Activated T-cell treated with anti-CD3 and anti-CD28 coated beads for 4 hours (primary cell): ENCODE measurements at regions not wholly inside any gene's neighbourhood (a gene's known extent, or its start where the extent isn't known, plus 50 kb on each side); places are given as distances from the start of the nearest gene placed in this dataset.

Experiments used
- DNase-seq: peaks from one replicate; pipeline ENCODE4 v3.0.0-alpha.2; 2020

DNA sequence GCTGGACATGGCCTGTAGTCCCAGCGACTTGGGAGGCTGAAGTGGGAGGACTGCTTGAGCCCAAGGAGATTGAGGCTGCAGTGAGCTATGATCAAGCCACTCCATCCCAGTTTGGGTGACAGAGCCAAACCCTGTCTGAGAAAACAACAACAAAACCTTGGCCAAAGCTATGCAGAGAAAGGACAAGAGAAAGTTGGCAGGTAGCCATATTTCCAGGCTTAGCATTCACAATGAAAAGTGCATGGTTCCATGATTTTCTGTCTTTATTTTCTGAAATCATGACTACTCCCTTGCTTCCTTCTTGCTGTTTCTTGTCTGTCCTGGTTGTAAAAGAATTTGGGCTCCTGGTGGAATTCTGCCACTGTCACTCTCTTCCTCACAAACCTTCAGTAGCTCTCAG is 284.6 kb upstream of the C2CD4B start:
- DNase-seq = no peak

- no peak for DNase-seq
Observed at GRCh38 chr15:62450061-62450460, 285.0 kb upstream of the C2CD4B start.

DNA sequence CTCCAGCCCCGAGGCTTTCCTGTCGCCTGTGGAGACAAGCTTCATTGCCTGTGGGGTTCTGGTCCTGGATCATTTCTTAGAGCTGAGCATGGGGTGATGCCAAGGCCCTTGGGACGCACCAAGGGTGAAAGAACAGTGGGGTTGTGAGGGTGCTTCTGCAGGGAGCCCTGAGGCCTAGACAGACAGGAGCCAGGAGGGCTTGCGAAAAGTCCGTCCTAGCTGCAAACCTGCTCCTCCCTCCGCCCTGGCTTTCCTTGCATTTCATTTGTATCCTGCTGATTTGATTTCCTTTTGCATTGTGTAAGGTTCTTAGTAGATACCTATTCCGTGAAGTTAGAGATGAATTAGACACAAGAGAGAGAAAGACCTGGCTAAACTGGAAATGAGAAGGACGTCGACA is 286.9 kb upstream of the C2CD4B start:
- no peak for DNase-seq

- no peak for DNase-seq
Observed at GRCh38 chr15:62452667-62453066, 287.6 kb upstream of the C2CD4B start.

DNA sequence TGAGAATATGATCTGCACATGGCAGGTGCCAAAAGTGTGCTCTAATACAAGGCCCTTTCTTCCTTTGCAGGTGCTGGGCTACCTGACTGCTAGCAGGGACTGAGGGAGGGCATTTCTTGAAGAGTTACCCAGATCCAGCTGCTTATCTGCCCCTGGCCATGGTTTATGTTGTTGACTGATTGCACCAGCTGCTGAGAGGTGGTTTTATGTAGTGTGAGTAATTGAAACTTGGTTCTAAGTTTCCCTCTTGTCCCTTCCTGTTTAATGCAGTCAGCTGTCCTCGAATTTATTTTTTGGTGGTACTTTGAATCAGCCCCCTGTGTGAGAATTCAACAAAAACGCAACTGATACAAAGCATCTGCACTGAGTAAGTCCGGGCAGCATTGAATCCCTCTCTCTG is 288.3 kb upstream of the C2CD4B start:
- DNase-seq = no peak

DNA sequence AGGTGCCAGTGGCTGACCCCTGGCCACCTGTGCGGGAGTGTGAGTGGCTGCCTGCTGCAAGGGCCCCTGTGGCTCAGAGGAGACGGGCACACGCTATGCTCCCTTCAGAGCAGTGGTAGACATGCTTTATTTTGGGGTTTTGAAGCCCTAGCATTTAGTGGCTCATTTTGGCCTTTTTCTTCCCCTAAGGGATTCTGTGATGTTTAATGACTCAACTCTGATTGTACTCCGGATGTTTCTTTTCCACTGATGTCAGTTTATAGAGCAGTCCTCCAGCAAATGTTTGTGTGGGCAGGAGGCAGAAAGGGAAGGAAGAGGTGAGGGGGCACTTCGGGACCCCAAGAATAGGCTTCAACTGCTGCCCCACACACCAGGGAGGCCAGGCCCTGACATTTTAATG is 288.9 kb upstream of the C2CD4B start:
- DNase-seq = no peak

DNA sequence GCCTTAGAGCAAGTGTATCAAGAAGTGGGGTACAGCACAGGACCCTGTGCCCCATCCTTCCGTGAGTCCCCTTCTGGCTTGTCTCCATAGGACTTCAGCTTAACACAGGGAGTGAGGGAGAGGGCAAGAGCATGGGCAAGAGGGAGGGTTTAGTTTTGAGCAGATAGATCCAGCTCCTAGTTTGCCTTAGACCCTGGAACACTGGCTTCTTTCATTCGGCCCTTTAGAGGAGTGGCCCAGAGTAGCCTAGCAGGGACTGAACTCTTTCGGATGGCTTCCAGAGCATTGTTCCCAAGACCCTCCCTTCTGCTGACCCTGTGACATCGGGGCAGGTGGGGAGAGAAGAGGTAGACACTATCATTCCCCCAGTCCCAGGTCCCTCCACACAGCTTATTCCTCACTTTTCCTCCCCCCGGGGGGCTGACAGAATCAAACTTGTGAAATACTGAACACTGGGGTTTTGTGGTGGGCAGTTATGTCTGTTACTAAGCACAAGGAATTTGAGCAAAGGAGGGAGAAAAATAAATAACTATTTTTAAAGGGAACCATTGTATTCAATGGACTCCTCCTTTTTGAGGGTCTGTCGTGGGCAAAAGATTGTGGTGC is 289.6 kb upstream of the C2CD4B start:
- no peak for DNase-seq

GRCh38 chr15:62455441-62455921 is 290.4 kb upstream of the C2CD4B start:
- no peak for DNase-seq

- no peak for DNase-seq
Observed at GRCh38 chr15:62456011-62456920, 291.2 kb upstream of the C2CD4B start.

GRCh38 chr15:62457100-62457499 is 292.0 kb upstream of the C2CD4B start:
- no peak for DNase-seq

GRCh38 chr15:62459875-62460274 is 294.8 kb upstream of the C2CD4B start:
- no peak for DNase-seq

DNA sequence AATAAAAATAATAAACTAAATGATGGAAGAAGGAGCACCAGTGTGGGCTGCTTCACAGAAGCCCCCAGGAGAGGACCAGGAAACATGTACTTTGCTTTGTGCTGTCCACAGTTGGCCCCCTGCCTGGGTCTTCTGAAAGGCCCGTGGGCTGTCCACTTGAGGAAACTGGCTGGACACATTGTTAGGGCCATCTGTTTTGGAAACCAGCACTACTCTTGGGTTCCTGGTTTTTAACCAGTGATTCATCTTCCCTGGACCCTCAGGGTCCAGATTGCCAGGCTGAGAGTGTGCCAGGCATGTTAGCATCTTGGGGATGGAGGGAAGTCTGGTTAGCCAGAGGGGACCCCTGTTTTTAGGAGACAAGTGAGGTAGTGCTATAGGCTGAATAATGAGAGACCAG is 297.2 kb upstream of the C2CD4B start:
- DNase-seq = no peak

- no peak for DNase-seq
Observed at GRCh38 chr15:62462721-62463120, 297.6 kb upstream of the C2CD4B start.

- DNase-seq = no peak
Observed at GRCh38 chr15:62464705-62465104, 299.6 kb upstream of the C2CD4B start.

- no peak for DNase-seq
Observed at GRCh38 chr15:62465173-62465572, 300.1 kb upstream of the C2CD4B start.

- DNase-seq = no peak
Observed at GRCh38 chr15:62469478-62469873, 304.4 kb upstream of the C2CD4B start.

GRCh38 chr15:62469874-62470688 is 305.0 kb upstream of the C2CD4B start:
- no peak for DNase-seq

DNA sequence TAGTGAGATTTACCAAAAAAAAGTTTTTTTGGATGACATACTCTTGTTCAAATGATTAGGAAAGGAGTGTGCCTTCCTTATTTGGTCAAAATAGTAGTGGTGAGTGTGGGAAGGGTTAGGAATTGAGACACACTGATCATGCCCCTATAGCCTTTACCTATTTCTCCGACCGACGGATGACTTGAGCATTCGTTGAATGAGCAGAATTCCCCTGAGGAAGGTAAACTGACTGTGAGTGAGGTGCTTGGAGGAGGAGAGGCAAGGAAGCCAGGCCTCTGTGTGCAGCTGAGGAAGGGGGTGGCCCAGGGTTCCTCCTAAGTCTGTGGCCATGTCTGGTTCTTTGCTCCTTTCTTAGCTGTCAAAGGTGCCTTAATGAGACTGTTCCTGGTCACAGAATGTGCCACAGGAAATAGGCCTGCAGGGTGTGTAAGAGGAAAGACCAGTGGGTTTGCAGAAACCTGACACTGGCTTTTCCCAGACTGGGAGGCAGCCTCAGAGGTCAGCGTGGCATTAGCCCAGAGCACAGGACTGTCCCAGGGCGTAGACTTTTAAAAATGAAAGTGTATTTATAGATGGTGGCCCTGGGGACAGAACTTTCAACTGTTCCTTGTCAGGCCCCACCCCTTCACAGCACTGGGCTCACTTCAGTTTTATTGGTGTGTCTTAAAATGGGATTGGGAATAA is 307.7 kb upstream of the C2CD4B start:
- no peak for DNase-seq

GRCh38 chr15:62474021-62474770 is 309.1 kb upstream of the C2CD4B start:
- no peak for DNase-seq

- no peak for DNase-seq
Observed at GRCh38 chr15:62474771-62475124, 309.7 kb upstream of the C2CD4B start.

DNA sequence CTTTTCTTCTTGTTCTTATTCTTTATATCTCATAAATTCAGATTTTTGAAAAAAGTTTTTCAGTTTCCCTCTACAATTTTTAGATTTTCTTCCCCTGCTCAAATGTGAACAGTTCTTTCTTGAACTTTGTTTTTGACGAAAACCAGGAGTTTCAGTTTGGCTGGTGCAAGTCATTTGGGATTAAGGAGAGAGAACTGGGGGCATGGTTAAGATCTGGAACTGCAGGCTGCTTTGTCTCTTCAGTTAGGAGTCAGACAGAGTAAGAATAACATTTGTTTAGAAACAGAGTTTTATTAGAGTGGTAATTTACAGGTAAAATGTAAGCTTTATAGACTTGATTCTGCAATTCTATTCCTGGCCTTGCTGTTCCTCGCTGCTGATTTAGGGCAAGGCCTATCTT is 310.5 kb upstream of the C2CD4B start:
- no peak for DNase-seq

- DNase-seq = no peak
Observed at GRCh38 chr15:62476163-62476562, 311.1 kb upstream of the C2CD4B start.
